ENCODE measurements at regions not wholly inside any gene's neighbourhood (a gene's known extent, or its start where the extent isn't known, plus 50 kb on each side); places are given as distances from the start of the nearest gene placed in this dataset.

DNA sequence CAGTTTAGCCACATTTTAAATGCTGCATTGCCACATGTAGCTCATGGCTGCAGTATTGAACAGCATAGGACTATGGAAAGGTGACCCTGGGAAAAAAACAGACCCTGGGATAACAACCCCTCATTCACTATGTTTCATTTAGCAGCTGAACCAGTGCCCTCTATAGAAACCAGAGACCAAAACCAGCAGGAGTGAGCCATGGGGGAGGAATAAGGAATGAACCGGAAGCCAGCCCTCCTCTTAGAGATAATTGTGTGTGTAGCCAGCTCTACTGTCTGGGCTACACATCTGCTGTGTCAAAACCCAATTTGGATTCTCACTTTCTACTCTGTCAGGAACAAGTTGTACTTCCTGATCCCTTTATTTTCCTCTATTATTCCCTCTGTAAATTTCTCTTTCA is 158.5 kb upstream of the S100G start:
- no peak for DNase-seq

- DNase-seq = no peak
Measured at GRCh38 chrX:16496175-16496574, 153.8 kb upstream of the S100G start.

GRCh38 chrX:16511796-16512776 is 137.9 kb upstream of the S100G start:
- no peak for DNase-seq

DNA sequence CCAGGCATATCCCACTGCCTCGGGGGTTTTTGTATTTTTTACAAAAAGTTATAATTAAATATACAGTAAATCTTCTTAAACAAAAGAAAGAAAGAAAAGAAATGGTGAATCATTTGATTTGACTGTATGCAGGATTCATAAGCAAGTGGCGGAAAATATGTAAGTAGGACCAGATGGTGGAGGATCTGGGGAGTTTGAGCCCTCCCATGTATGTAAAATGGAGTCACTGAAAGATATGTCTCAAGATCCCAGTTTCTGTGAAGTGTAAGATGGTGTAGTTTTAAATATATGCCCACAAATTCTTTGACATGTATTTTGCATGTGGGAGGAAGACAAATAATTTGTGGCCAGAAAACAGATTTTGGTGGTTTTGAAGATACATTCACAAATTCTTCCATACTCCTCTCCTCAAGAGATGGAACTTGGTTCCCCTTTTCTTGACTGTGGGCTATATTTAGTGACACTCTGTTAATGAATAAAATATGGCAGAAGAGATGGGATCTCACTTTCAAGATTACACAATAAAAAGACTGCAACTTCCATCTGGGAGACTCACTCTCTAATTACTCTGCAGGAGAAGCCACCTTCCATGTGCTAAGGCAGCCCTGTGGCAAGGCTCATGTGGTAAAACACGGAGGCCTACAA is 133.6 kb upstream of the S100G start:
- DNase-seq = no peak

- DNase-seq = no peak
Measured at GRCh38 chrX:16517039-16517605, 132.8 kb upstream of the S100G start.

DNA sequence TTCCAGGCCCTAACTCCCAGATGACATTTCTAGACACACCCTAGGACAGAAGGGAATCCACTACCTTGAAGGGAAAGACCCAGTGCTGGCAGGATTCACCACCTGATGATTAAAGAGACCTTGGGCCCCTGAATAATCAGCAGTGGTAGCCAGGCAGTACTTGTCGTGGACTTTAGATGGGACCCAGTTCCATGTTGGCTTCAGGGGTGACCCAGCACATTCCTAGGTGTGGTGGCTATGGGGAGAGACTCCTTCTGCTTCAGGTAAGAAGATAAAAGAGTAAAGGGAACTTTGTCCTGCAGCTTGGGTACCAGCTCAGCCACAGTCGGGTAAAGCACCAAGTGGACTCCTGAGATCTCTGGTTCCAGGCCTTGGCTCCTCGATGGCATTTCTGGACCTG is 131.8 kb upstream of the S100G start:
- DNase-seq = no peak

- no peak for DNase-seq
Measured at GRCh38 chrX:16524316-16524715, 125.6 kb upstream of the S100G start.

DNA sequence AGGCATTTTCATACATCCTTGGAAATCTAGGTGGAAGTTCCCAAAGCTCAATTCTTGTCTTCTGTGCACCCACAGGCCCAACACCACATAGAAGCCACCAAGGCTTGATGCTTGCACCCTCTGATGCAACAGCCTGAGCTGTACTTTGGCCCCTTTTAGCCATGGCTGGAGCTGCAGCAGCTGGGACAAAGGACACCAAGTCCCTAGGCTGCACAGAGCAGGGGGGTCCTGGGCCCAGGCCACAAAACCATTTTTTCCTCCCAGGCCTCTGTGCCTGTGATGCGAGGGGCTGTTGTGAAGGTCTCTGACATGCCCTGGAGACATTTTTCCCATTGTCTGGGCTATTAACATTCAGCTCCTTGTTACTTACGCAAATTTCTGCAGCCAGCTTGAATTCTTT is 124.0 kb upstream of the S100G start:
- DNase-seq = no peak

GRCh38 chrX:16528620-16529019 is 121.3 kb upstream of the S100G start:
- no peak for DNase-seq

Measured in hypothalamus (tissue), 51 donors.